Epithelial cell of proximal tubule (primary cell): ENCODE measurements at regions not wholly inside any gene's neighbourhood (a gene's known extent, or its start where the extent isn't known, plus 50 kb on each side); places are given as distances from the start of the nearest gene placed in this dataset.

Experiments used
- DNase-seq: peaks from one replicate; pipeline ENCODE4 v3.0.0-alpha.2; 2011; ENCODE audit warnings: low read depth
- H3K4me3 ChIP-seq: 2 replicates; pipeline ENCODE4 v1.5.1; 2011; ENCODE audit warnings: low read depth, mild to moderate bottlenecking, low read length
- CTCF ChIP-seq: conservative IDR thresholded peaks from 2 replicates; pipeline ENCODE4 v1.5.1; 2012; ENCODE audit warnings: low read depth, mild to moderate bottlenecking, low read length

- no peak overlapping the region for H3K4me3 ChIP-seq
- DNase-seq = no peak
- no peak for TF ChIP-seq CTCF
Observed at GRCh38 chr22:49627217-49628181, 200.2 kb downstream of the BRD1 start.

GRCh38 chr22:49626361-49627216 lies 201.1 kb downstream of the BRD1 start:
- DNase-seq = no peak
- H3K4me3 ChIP-seq = no peak overlapping the region
- no peak for TF ChIP-seq CTCF

GRCh38 chr22:49624421-49625177 lies 203.1 kb downstream of the BRD1 start:
- no peak for DNase-seq
- TF ChIP-seq CTCF = no peak
- no peak overlapping the region for H3K4me3 ChIP-seq

GRCh38 chr22:49623715-49624114 lies 204.0 kb downstream of the BRD1 start:
- TF ChIP-seq CTCF = no peak
- H3K4me3 ChIP-seq = no peak overlapping the region
- no peak for DNase-seq

GRCh38 chr22:49623176-49623575 lies 204.5 kb downstream of the BRD1 start:
- no peak overlapping the region for H3K4me3 ChIP-seq
- no peak for TF ChIP-seq CTCF
- DNase-seq = no peak

- H3K4me3 ChIP-seq = no peak overlapping the region
- DNase-seq = no peak
- no peak for TF ChIP-seq CTCF
Observed at GRCh38 chr22:49622241-49623105, 205.2 kb downstream of the BRD1 start.
